ENCODE measurements at regions not wholly inside any gene's neighbourhood (a gene's known extent, or its start where the extent isn't known, plus 50 kb on each side); places are given as distances from the start of the nearest gene placed in this dataset.

- TF ChIP-seq HBP1 (CRISPR knock-in tag; IDR thresholded peaks at IDR 0.05; ENCODE audit: low read depth), result no peak
- no peak for TF ChIP-seq SMARCE1 (IDR thresholded peaks at IDR 0.05; ENCODE audit: borderline replicate concordance)
- TF ChIP-seq MXI1 (IDR thresholded peaks at IDR 0.05; ENCODE audit: borderline replicate concordance, low read depth, low read length), result no peak
- no peak for TF ChIP-seq HOXD1 (CRISPR knock-in tag; IDR thresholded peaks at IDR 0.05)
- no peak; the same call in 1 of the 2 replicates for TF ChIP-seq ZNF34 (CRISPR knock-in tag; IDR thresholded peaks at IDR 0.05; ENCODE audit: borderline replicate concordance)
- no peak for TF ChIP-seq ZNF879 (CRISPR knock-in tag; IDR thresholded peaks at IDR 0.05)
- TF ChIP-seq RNF219 (CRISPR knock-in tag; IDR thresholded peaks at IDR 0.05), result no peak
- 0 out of 2 replicates have a peak, but pooled peaks have one; percentile 17 for TF ChIP-seq FOSL2 (CRISPR knock-in tag; IDR thresholded peaks at IDR 0.05)
- peak; percentile 97 for TF ChIP-seq MED1 (CRISPR knock-in tag; IDR thresholded peaks at IDR 0.05)
- no peak for TF ChIP-seq ZNF333 (CRISPR knock-in tag; IDR thresholded peaks at IDR 0.05; ENCODE audit: borderline replicate concordance)
- TF ChIP-seq ZNF329 (CRISPR knock-in tag; IDR thresholded peaks at IDR 0.05; ENCODE audit: low read depth), result no peak
- TF ChIP-seq ZNF83 (CRISPR knock-in tag; IDR thresholded peaks at IDR 0.05; ENCODE audit: borderline replicate concordance), result no peak
- no peak for TF ChIP-seq STAT5B (CRISPR knock-in tag; IDR thresholded peaks at IDR 0.05)
- TF ChIP-seq FLYWCH1 (CRISPR knock-in tag; IDR thresholded peaks at IDR 0.05), result no peak
- TF ChIP-seq CTCF (CRISPR knock-in tag; IDR thresholded peaks at IDR 0.05), result no peak
- TF ChIP-seq TBP (CRISPR knock-in tag; IDR thresholded peaks at IDR 0.05), result no peak
- TF ChIP-seq E2F2 (CRISPR knock-in tag; IDR thresholded peaks at IDR 0.05; ENCODE audit: borderline replicate concordance), result no peak
- TF ChIP-seq SMAD9 (CRISPR knock-in tag; IDR thresholded peaks at IDR 0.05), result no peak
Observed at GRCh38 chr2:204437815-204438756, 107.2 kb upstream of the PARD3B start (continued).
